ENCODE measurements at regions not wholly inside any gene's neighbourhood (a gene's known extent, or its start where the extent isn't known, plus 50 kb on each side); places are given as distances from the start of the nearest gene placed in this dataset.
A peak's percentile ranks its signal among the peaks of the same experiment; 100 is the strongest.

GRCh38 chr6:11370191-11371018 is 137.9 kb upstream of the NEDD9 start:
- no peak overlapping the region for H3K4me3 ChIP-seq (ENCODE audit: low read depth, low read length)
- no peak for DNase-seq (ENCODE audit: low read depth)

GRCh38 chr6:11368760-11369159 is 136.3 kb upstream of the NEDD9 start:
- H3K4me3 ChIP-seq (ENCODE audit: low read depth, low read length) = no peak overlapping the region
- no peak for DNase-seq (ENCODE audit: low read depth)

- H3K4me3 ChIP-seq (ENCODE audit: low read depth, low read length) = no peak overlapping the region
- no peak for DNase-seq (ENCODE audit: low read depth)
Observed at GRCh38 chr6:11368264-11368663, 135.8 kb upstream of the NEDD9 start.

- DNase-seq (ENCODE audit: low read depth) = no peak
- H3K4me3 ChIP-seq (ENCODE audit: low read depth, low read length) = no peak overlapping the region
Observed at GRCh38 chr6:11367638-11368199, 135.3 kb upstream of the NEDD9 start.

- no peak for DNase-seq (ENCODE audit: low read depth)
- H3K4me3 ChIP-seq (ENCODE audit: low read depth, low read length) = no peak overlapping the region
Observed at GRCh38 chr6:11366934-11367637, 134.6 kb upstream of the NEDD9 start.

GRCh38 chr6:11366183-11366933 is 133.9 kb upstream of the NEDD9 start:
- DNase-seq (ENCODE audit: low read depth) = no peak
- H3K4me3 ChIP-seq (ENCODE audit: low read depth, low read length) = no peak overlapping the region

- no peak overlapping the region for H3K4me3 ChIP-seq (ENCODE audit: low read depth, low read length)
- DNase-seq (ENCODE audit: low read depth) = peak; percentile 93
Observed at GRCh38 chr6:11364971-11365397, 132.5 kb upstream of the NEDD9 start.

GRCh38 chr6:11363881-11364576 is 131.6 kb upstream of the NEDD9 start:
- no peak overlapping the region for H3K4me3 ChIP-seq (ENCODE audit: low read depth, low read length)
- DNase-seq (ENCODE audit: low read depth) = no peak

- no peak for DNase-seq (ENCODE audit: low read depth)
- no peak overlapping the region for H3K4me3 ChIP-seq (ENCODE audit: low read depth, low read length)
Observed at GRCh38 chr6:11362564-11362963, 130.1 kb upstream of the NEDD9 start.

- no peak for DNase-seq (ENCODE audit: low read depth)
- H3K4me3 ChIP-seq (ENCODE audit: low read depth, low read length) = no peak overlapping the region
Observed at GRCh38 chr6:11358904-11359830, 126.7 kb upstream of the NEDD9 start.

GRCh38 chr6:11357285-11357684 is 124.8 kb upstream of the NEDD9 start:
- no peak overlapping the region for H3K4me3 ChIP-seq (ENCODE audit: low read depth, low read length)
- no peak for DNase-seq (ENCODE audit: low read depth)

- no peak for DNase-seq (ENCODE audit: low read depth)
- no peak overlapping the region for H3K4me3 ChIP-seq (ENCODE audit: low read depth, low read length)
Observed at GRCh38 chr6:11356404-11357155, 124.1 kb upstream of the NEDD9 start.

- H3K4me3 ChIP-seq (ENCODE audit: low read depth, low read length) = no peak overlapping the region
- DNase-seq (ENCODE audit: low read depth) = peak; percentile 72
Observed at GRCh38 chr6:11353921-11354389, 121.5 kb upstream of the NEDD9 start.

- H3K4me3 ChIP-seq (ENCODE audit: low read depth, low read length) = no peak overlapping the region
- no peak for DNase-seq (ENCODE audit: low read depth)
Observed at GRCh38 chr6:11350294-11350693, 117.8 kb upstream of the NEDD9 start.

GRCh38 chr6:11349880-11350279 is 117.4 kb upstream of the NEDD9 start:
- no peak overlapping the region for H3K4me3 ChIP-seq (ENCODE audit: low read depth, low read length)

GRCh38 chr6:11346516-11346915 is 114.0 kb upstream of the NEDD9 start:
- no peak overlapping the region for H3K4me3 ChIP-seq (ENCODE audit: low read depth, low read length)
- no peak for DNase-seq (ENCODE audit: low read depth)

More at GRCh38 chr6:11349880-11350279, 117.4 kb upstream of the NEDD9 start:
- no peak for DNase-seq (ENCODE audit: low read depth)

- H3K4me3 ChIP-seq (ENCODE audit: low read depth, low read length) = no peak overlapping the region
- DNase-seq (ENCODE audit: low read depth) = no peak
Observed at GRCh38 chr6:11345536-11345935, 113.1 kb upstream of the NEDD9 start.
